ENCODE measurements at regions not wholly inside any gene's neighbourhood (a gene's known extent, or its start where the extent isn't known, plus 50 kb on each side); places are given as distances from the start of the nearest gene placed in this dataset.

DNA sequence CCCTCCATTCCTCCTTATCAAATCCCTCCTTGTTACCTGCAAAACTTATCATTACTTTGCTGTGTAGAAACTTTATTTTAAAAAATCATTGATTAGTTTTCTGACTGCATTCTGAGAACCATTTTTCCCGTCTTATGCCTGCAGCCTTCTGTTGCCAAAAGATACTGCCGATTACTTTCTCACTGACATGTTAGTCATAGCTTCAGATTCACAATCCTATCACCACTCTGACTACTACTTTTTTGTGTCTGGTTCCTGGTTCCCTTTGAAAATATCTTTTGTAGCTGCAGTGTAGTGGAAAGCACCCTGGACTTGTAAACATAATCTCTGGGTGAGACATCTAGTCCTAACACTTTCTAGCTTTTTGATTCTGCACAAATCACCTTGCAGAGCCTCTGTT is 71.7 kb downstream of the NR2F1 start:
- POLR2A ChIA-PET, result no interaction called here
- ATAC-seq, result no peak
- H3K36me3 Mint-ChIP-seq (ENCODE audit: low read depth), result peaks cover 3% of the 10 kb centered on the region

DNA sequence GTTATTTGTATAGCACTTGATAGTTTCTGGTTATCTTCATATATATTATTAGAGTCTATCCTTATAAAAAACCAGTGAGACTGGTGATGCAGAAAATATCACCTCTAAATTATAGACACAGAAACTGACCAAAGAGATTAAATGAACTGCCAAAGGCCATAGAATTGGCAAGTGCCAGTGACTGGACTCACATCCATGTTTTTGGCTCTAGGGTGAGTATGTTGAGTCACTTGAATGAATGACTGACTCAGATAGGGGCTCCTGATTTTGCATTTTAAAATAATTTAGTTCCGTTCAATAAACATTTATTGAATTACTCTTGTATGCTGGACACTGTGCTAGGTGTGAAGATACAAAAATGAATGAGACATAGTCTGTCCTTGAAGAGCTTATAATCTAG is 70.7 kb downstream of the NR2F1 start:
- DNase-seq, result no peak
- Mint-ChIP-seq H3K4me3 (no peak overlapping the region), H3K27ac (no peak overlapping the region), H3K36me3 (ENCODE audit: low read depth) (peaks cover 3% of the 10 kb centered on the region), H3K27me3 (ENCODE audit: low read depth) (no peaks in the 10 kb centered on the region), H3K4me1 (ENCODE audit: low read depth) (peaks cover 13% of the 10 kb centered on the region), H3K9me3 (ENCODE audit: insufficient read depth) (no peaks in the 10 kb centered on the region)
- ATAC-seq, result no peak
- CTCF ChIA-PET, result no interaction called here
- POLR2A ChIA-PET, result no interaction called here

More for the DNA sequence above, 71.7 kb downstream of the NR2F1 start:
- H3K27me3 Mint-ChIP-seq (ENCODE audit: low read depth), result no peaks in the 10 kb centered on the region
- H3K27ac Mint-ChIP-seq, result no peak overlapping the region
- H3K9me3 Mint-ChIP-seq (ENCODE audit: insufficient read depth), result no peaks in the 10 kb centered on the region
- H3K4me3 Mint-ChIP-seq, result no peak overlapping the region
- H3K4me1 Mint-ChIP-seq (ENCODE audit: low read depth), result peaks cover 8% of the 10 kb centered on the region
- CTCF ChIA-PET, result interaction anchor here (1.8 kb wide), 1 partner anchor 21 kb away, joined by 5 read pairs; no protein-coding TSS in a partner anchor
- no peak for DNase-seq

DNA sequence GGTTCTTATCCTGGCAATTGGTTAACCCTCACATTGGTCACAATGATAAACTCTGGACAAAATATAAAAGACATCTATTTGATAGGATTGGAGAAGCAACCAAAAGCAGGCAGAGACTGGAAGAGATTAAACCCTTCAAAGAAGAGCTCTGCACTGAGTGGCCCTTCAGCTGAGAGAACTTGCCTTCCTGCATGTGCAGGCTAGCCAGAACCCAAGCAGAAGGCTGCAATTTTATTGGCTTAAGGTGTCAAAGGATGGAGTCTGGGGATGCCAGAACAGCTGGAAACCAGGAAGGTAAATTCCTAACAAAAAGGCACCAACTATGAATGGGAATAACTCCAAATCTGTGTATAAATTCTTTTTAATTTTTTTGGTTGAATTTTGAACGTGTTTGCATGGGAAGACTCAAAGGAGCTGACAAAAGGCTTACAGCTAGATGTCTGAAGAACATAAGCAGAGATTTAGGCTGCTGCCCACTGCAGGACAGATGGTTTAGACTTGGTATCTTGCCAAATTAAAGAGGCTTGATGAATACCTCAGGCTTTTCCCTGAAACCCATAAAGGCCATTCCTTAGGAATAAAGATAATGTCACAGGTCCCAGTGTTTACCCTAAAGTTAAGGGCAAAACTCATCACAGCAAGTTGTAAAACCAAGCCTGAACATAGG is 66.3 kb downstream of the NR2F1 start:
- no peak overlapping the region for H3K27ac Mint-ChIP-seq
- DNase-seq, result no peak
- peaks cover 13% of the 10 kb centered on the region for H3K4me1 Mint-ChIP-seq (ENCODE audit: low read depth)
- H3K27me3 Mint-ChIP-seq (ENCODE audit: low read depth), result no peaks in the 10 kb centered on the region
- H3K4me3 Mint-ChIP-seq, result no peak overlapping the region
- H3K36me3 Mint-ChIP-seq (ENCODE audit: low read depth), result peaks cover 3% of the 10 kb centered on the region
- ChIA-PET CTCF (interaction anchor here (0.8 kb wide), 1 partner anchor 12 kb away, joined by 3 read pairs; no protein-coding TSS in a partner anchor), POLR2A (no interaction called here)
- H3K9me3 Mint-ChIP-seq (ENCODE audit: insufficient read depth), result no peaks in the 10 kb centered on the region
- ATAC-seq, result no peak

DNA sequence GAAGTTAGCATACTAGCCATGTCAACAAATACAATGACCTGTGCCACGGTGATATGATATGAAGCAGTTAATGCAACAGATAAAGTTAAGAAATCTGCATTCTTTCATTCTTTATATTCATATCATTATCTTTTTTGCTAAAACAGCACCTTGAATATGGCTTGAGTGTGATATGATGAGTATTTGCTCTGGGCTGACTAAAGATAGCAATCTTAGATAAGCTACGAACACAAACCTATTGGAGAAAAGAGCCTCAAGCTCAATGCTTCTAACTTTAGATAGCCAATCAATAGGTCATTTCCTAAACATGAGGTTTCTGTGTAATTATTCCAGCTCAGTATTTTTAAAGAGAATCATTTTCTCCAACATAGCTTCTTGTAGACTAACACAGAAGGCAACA is 61.7 kb downstream of the NR2F1 start:
- Mint-ChIP-seq H3K4me3 (no peak overlapping the region), H3K4me1 (ENCODE audit: low read depth) (peaks cover 6% of the 10 kb centered on the region), H3K27ac (no peak overlapping the region), H3K27me3 (ENCODE audit: low read depth) (no peaks in the 10 kb centered on the region), H3K36me3 (ENCODE audit: low read depth) (no peaks in the 10 kb centered on the region), H3K9me3 (ENCODE audit: insufficient read depth) (no peaks in the 10 kb centered on the region)
- ChIA-PET POLR2A (no interaction called here), CTCF (no interaction called here)
- DNase-seq, result no peak
- ATAC-seq, result no peak

Data from activated CD8-positive, alpha-beta T cell treated with anti-CD3 and anti-CD28 coated beads, Interleukin-2, amount 10 ng/mL, durations not matched to agents 7 days and 5 days (primary cell).